Nephron progenitor cell (in vitro differentiated cells): ENCODE measurements at regions not wholly inside any gene's neighbourhood (a gene's known extent, or its start where the extent isn't known, plus 50 kb on each side); places are given as distances from the start of the nearest gene placed in this dataset.

Experiments used
- DNase-seq: peaks from one replicate; pipeline ENCODE4 v3.0.0; 2021
- H3K27ac Mint-ChIP-seq: 2 replicates; pipeline ENCODE4 v1.8.0; 2021; ENCODE audit warnings: mild to moderate bottlenecking, moderate library complexity, mixed read lengths
- H3K27me3 Mint-ChIP-seq: 2 replicates; pipeline ENCODE4 v1.8.0; 2021; ENCODE audit warnings: mild to moderate bottlenecking, low read depth, mixed read lengths; ENCODE audit not compliant: poor library complexity
- H3K36me3 Mint-ChIP-seq: 2 replicates; pipeline ENCODE4 v1.8.0; 2021; ENCODE audit warnings: low read depth, mixed read lengths
- H3K4me1 Mint-ChIP-seq: 2 replicates; pipeline ENCODE4 v1.8.0; 2021; ENCODE audit warnings: mixed read lengths
- H3K4me3 Mint-ChIP-seq: 2 replicates; pipeline ENCODE4 v1.8.0; 2021; ENCODE audit warnings: mild to moderate bottlenecking, moderate library complexity, mixed read lengths
- H3K9me3 Mint-ChIP-seq: 2 replicates; pipeline ENCODE4 v1.8.0; 2021; ENCODE audit warnings: mild to moderate bottlenecking, moderate library complexity, mixed read lengths
- CTCF ChIP-seq: fragments of 200-600 bp; sonication (generic); IDR thresholded peaks from 2 replicates; pipeline ENCODE4 v1.5.0; 2021; ENCODE audit warnings: antibody characterized with exemption

- Mint-ChIP-seq H3K4me3 (no peak overlapping the region), H3K9me3 (no peaks in the 10 kb centered on the region), H3K27ac (no peak overlapping the region), H3K27me3 (peaks cover 11% of the 10 kb centered on the region), H3K36me3 (no peaks in the 10 kb centered on the region), H3K4me1 (peaks cover 12% of the 10 kb centered on the region)
- no peak for TF ChIP-seq CTCF
- DNase-seq, result no peak
These were observed 77.3 kb upstream of the GALNT2 start for GRCh38 chr1:229989591-229990248.

GRCh38 chr1:229990326-229990725 is 76.7 kb upstream of the GALNT2 start:
- H3K4me3 Mint-ChIP-seq, result no peak overlapping the region
- no peak for TF ChIP-seq CTCF
- H3K9me3 Mint-ChIP-seq, result no peaks in the 10 kb centered on the region
- H3K27ac Mint-ChIP-seq, result no peak overlapping the region
- H3K27me3 Mint-ChIP-seq, result peaks cover 17% of the 10 kb centered on the region
- DNase-seq, result no peak
- no peaks in the 10 kb centered on the region for H3K36me3 Mint-ChIP-seq
- peaks cover 12% of the 10 kb centered on the region for H3K4me1 Mint-ChIP-seq

GRCh38 chr1:229991104-229991513 is 75.9 kb upstream of the GALNT2 start:
- Mint-ChIP-seq H3K4me1 (peaks cover 12% of the 10 kb centered on the region), H3K27ac (no peak overlapping the region), H3K4me3 (no peak overlapping the region), H3K36me3 (no peaks in the 10 kb centered on the region), H3K27me3 (peaks cover 19% of the 10 kb centered on the region), H3K9me3 (no peaks in the 10 kb centered on the region)
- no peak for DNase-seq
- TF ChIP-seq CTCF, result no peak

- Mint-ChIP-seq H3K4me3 (no peak overlapping the region), H3K27me3 (peaks cover 19% of the 10 kb centered on the region), H3K9me3 (no peaks in the 10 kb centered on the region), H3K36me3 (no peaks in the 10 kb centered on the region), H3K4me1 (peaks cover 12% of the 10 kb centered on the region), H3K27ac (no peak overlapping the region)
- no peak for DNase-seq
- no peak for TF ChIP-seq CTCF
These were observed 75.2 kb upstream of the GALNT2 start for GRCh38 chr1:229991724-229992333.

GRCh38 chr1:229993060-229993459 is 74.0 kb upstream of the GALNT2 start:
- H3K4me1 Mint-ChIP-seq, result peaks cover 12% of the 10 kb centered on the region
- no peak for TF ChIP-seq CTCF
- no peaks in the 10 kb centered on the region for H3K9me3 Mint-ChIP-seq
- H3K27ac Mint-ChIP-seq, result no peak overlapping the region
- no peaks in the 10 kb centered on the region for H3K36me3 Mint-ChIP-seq
- peaks cover 21% of the 10 kb centered on the region for H3K27me3 Mint-ChIP-seq
- DNase-seq, result no peak
- no peak overlapping the region for H3K4me3 Mint-ChIP-seq

GRCh38 chr1:229993894-229994293 is 73.1 kb upstream of the GALNT2 start:
- no peak for TF ChIP-seq CTCF
- Mint-ChIP-seq H3K4me3 (no peak overlapping the region), H3K36me3 (no peaks in the 10 kb centered on the region), H3K9me3 (no peaks in the 10 kb centered on the region), H3K4me1 (peaks cover 12% of the 10 kb centered on the region), H3K27me3 (peaks cover 26% of the 10 kb centered on the region), H3K27ac (no peak overlapping the region)
- DNase-seq, result no peak
